ENCODE measurements at regions not wholly inside any gene's neighbourhood (a gene's known extent, or its start where the extent isn't known, plus 50 kb on each side); places are given as distances from the start of the nearest gene placed in this dataset.

GRCh38 chr7:22660732-22661131 lies 66.3 kb upstream of the IL6 start:
- Mint-ChIP-seq H3K36me3 (no peaks in the 10 kb centered on the region), H3K27me3 (ENCODE audit: low read depth) (no peaks in the 10 kb centered on the region), H3K27ac (no peak overlapping the region), H3K9me3 (no peaks in the 10 kb centered on the region; the same call in 1 of the 2 replicates), H3K4me3 (no peak overlapping the region), H3K4me1 (peaks cover 25% of the 10 kb centered on the region)
- CTCF ChIA-PET: interaction anchor here (0.6 to 3.1 kb wide), 22 partner anchors 9 to 383 kb away, joined by 3 to 21 read pairs (median 5); partner anchors contain the start of gene IL6
- DNase-seq (ENCODE audit: low spot score) (peak; percentile 32), ATAC-seq (peak; percentile 86)
- no peak for TF ChIP-seq IRF2 (CRISPR knock-in tag; IDR thresholded peaks at IDR 0.05; ENCODE audit: borderline replicate concordance, low read depth)
- TF ChIP-seq CTCF (IDR thresholded peaks at IDR 0.05): peak; percentile 54; the same call in 1 of the 2 replicates
- no peak for TF ChIP-seq E2F4 (CRISPR knock-in tag; IDR thresholded peaks at IDR 0.05; ENCODE audit: borderline replicate concordance, low read depth)
- TF ChIP-seq ZNF263 (CRISPR knock-in tag; IDR thresholded peaks at IDR 0.05; ENCODE audit: low read depth): no peak
- no peak for TF ChIP-seq GABPB1 (CRISPR knock-in tag; IDR thresholded peaks at IDR 0.05)
- TF ChIP-seq FOXJ3 (CRISPR knock-in tag; IDR thresholded peaks at IDR 0.05; ENCODE audit: borderline replicate concordance): no peak
- no peak for TF ChIP-seq TP53 (CRISPR knock-in tag; IDR thresholded peaks at IDR 0.05)
- POLR2A ChIA-PET: no interaction called here

- Mint-ChIP-seq H3K27ac (no peak overlapping the region), H3K36me3 (no peaks in the 10 kb centered on the region), H3K9me3 (no peaks in the 10 kb centered on the region; the same call in 1 of the 2 replicates), H3K4me1 (peaks cover 23% of the 10 kb centered on the region), H3K4me3 (no peak overlapping the region), H3K27me3 (ENCODE audit: low read depth) (no peaks in the 10 kb centered on the region)
- DNase-seq (ENCODE audit: low spot score) (no peak), ATAC-seq (no peak)
- ChIA-PET CTCF (interaction anchor here (1.0 to 3.1 kb wide), 17 partner anchors 9 to 384 kb away, joined by 3 to 21 read pairs (median 5); partner anchors contain the start of gene IL6), POLR2A (no interaction called here)
- TF ChIP-seq ATF6 (CRISPR knock-in tag; IDR thresholded peaks at IDR 0.05) (no peak), AFF4 (CRISPR knock-in tag; IDR thresholded peaks at IDR 0.05; ENCODE audit: borderline replicate concordance) (no peak), ZNF317 (CRISPR knock-in tag; IDR thresholded peaks at IDR 0.05; ENCODE audit: borderline replicate concordance, low read depth) (no peak)
These were observed 66.7 kb upstream of the IL6 start for GRCh38 chr7:22660293-22660692.

- CTCF ChIA-PET: interaction anchor here (1.4 kb wide), 1 partner anchor 59 kb away, joined by 5 read pairs; no protein-coding TSS in a partner anchor
- no peak for ATAC-seq
- no peak for TF ChIP-seq ZNF263 (CRISPR knock-in tag; IDR thresholded peaks at IDR 0.05; ENCODE audit: low read depth)
- TF ChIP-seq ZNF121 (CRISPR knock-in tag; IDR thresholded peaks at IDR 0.05): no peak
- no peak for TF ChIP-seq ZNF232 (CRISPR knock-in tag; IDR thresholded peaks at IDR 0.05)
- TF ChIP-seq EMX1 (CRISPR knock-in tag; IDR thresholded peaks at IDR 0.05): no peak
- TF ChIP-seq CTCF (IDR thresholded peaks at IDR 0.05): no peak
- no peak for TF ChIP-seq FOXK1 (CRISPR knock-in tag; IDR thresholded peaks at IDR 0.05)
- no peak for TF ChIP-seq ZSCAN18 (CRISPR knock-in tag; IDR thresholded peaks at IDR 0.05)
- no peak for TF ChIP-seq ATF6 (CRISPR knock-in tag; IDR thresholded peaks at IDR 0.05)
These were observed 67.3 kb upstream of the IL6 start for GRCh38 chr7:22659741-22660140.

More at GRCh38 chr7:22659741-22660140, 67.3 kb upstream of the IL6 start:
- DNase-seq (ENCODE audit: low spot score): no peak
- no peaks in the 10 kb centered on the region for H3K27me3 Mint-ChIP-seq (ENCODE audit: low read depth)
- H3K9me3 Mint-ChIP-seq: no peaks in the 10 kb centered on the region; the same call in 1 of the 2 replicates
- H3K36me3 Mint-ChIP-seq: no peaks in the 10 kb centered on the region
- no peak overlapping the region for H3K27ac Mint-ChIP-seq
- H3K4me1 Mint-ChIP-seq: peaks cover 23% of the 10 kb centered on the region
- POLR2A ChIA-PET: no interaction called here
- H3K4me3 Mint-ChIP-seq: no peak overlapping the region

Data from WTC11 (cell line).